ENCODE measurements at regions not wholly inside any gene's neighbourhood (a gene's known extent, or its start where the extent isn't known, plus 50 kb on each side); places are given as distances from the start of the nearest gene placed in this dataset.
"Not testable (repeated sequence)": the region's sequence is repeated elsewhere in the genome, so short reads cannot be mapped to it uniquely, and the experiment has no call there.

DNA sequence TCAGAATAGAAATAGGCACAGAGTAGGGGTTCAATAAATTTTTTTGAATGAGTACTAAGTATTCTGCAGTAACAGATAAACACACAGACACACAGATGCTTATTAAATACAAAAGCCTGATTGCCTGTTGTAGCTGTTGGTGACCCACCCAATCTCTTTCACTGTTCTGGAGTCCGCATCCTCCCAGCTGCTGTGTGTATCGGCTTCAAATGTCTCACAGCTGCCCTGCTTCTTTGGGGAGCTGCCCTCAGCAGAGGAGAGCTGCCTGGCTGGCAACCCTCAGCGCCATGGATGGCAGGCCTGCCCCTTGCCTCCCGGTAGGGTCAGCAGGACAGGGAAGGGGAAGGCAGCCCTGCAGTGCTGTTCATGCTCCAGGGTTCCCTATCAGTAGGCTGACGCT is 50.5 kb upstream of the PRNP start:
- DNase-seq: no peak

DNA sequence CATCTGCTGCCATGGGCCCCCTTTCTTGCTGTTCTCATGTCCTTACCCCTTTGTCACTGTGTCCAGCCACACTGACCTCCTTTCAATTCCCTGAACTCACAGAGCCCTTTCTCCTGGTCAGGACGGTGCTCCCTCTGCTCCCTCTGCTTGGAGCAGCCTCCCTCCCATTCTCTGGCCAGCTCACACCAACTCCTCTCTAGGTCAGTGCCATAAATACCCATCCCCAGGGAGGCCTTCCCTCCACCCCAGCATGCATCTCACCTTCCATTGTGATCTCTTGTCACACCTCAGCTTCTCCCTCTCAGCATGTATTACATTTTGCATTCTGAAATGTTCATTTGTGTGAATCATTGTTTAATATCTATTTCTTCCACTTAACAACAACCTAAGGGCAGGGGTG is 50.9 kb upstream of the PRNP start:
- no peak for DNase-seq

DNA sequence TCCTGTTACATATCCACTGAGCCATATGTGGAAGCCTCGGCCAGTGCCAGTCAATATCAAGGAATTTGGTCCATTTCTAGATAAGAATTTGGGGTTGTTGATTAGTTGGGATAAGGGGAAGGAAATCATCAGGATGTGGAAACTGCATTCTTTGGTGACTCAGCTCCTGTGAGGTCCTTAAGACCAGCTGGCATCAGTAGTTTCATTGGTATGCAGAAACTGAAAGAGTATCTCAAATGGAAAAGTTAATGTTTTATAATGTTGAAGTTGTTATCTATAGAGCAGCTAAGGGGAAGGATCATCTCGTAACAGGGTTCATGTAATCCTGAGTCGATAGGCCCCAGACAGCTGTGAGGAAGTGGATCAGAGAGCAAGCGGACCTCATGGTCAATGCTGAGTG is 52.5 kb upstream of the PRNP start:
- no peak for DNase-seq

DNA sequence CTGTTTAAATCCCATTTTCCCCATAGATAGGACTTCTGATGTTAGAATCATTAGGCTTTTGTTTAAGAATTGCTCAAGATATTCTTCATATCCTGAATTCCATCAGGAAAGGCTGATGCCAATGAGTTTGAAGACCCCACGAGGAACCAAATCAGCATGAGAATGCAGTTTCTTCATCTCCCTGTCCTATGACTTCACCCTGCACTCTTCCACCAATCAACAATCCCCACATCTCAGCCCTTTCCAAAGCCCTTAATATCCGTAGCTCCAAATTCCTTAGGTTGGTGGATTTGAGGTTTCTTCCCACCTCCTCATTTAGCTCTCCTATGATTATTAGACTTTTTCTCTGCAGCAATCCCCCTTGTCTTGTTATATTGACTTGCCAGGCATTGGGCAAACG is 52.9 kb upstream of the PRNP start:
- no peak for DNase-seq

DNA sequence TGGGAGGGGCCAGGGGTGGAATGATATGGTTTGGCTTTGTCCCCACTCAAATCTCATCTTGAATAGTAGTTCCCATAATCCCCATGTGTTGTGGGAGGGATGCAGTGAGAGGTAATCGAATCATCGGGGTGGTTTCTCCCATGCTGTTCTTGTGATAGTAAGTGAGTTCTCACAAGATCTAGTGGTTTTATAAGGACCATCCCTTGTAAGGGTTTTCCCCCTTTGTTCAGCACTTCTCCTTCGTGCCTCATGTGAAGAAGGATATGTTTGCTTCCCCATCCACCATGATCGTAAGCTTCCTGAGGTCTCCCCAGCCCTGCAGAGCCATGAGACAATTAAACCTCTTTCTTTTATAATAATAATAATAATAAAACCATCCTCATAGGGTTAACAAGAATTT is 53.4 kb upstream of the PRNP start:
- no peak for DNase-seq

DNA sequence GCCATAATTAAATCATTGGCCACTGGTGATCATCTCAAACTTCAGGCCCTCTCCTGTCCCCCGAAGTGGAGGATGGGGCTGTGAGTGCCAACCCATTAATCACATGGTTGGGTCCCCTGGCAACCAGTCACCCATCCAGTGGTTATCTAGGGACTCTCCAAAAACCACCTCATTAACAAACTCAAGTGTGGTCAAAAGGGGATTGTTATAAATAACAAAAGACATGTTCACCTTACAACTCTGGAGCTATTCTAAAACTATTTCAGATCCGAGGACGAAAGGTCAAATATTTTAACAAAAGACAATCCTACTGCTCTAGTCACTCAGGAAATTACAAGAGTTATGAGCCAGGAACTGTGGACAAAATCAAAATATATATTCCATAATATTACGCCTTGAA is 60.0 kb upstream of the PRNP start:
- no peak for DNase-seq

DNA sequence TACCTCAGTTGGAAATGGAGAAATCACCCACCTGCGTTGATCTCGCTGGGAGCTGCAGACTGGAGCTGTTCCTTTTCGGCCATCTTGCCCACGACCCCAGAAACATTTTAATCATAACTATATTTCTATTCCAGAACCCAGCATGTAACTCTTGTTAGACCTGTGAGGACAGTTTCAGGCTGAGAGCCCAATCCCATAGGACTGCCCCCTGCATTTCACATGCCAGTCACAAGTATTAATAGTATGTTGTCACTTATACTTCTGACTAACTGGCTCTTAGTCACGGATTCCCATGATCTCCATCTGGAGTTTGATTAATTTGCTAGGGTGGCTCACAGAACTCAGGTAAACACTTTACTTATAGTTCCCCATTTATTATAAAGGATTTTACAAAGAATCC is 60.6 kb upstream of the PRNP start:
- no peak for DNase-seq

DNA sequence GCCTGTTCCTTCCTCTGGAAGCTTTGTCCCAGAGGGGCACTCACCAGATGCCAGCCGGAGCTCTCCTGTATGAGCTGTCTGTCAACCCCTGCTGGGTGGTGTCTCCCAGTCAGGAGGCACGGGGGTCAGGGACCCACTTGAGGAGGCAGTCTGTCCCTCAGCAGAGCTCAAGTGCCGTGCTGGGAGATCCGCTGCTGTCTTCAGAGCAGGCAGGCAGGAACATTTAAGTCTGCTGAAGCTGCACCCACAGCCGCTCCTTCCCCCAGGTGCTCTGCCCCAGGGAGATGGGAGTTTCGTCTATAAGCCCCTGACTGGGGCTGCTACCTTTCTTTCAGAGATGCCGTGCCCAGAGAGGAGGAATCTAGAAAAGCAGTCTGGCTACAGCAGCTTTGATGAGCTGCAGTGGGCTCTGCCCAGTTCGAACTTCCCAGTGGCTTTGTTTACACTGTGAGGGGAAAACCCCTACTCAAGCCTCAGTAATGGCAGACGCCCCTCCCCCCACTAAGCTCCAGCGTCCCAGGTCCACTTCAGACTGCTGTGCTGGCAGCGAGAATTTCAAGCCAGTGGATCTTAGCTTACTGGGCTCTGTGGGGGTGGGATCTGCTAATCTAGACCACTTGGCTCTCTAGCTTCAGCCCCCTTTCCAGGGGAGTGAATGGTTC is 61.5 kb upstream of the PRNP start:
- not testable (repeated sequence) for DNase-seq

DNA sequence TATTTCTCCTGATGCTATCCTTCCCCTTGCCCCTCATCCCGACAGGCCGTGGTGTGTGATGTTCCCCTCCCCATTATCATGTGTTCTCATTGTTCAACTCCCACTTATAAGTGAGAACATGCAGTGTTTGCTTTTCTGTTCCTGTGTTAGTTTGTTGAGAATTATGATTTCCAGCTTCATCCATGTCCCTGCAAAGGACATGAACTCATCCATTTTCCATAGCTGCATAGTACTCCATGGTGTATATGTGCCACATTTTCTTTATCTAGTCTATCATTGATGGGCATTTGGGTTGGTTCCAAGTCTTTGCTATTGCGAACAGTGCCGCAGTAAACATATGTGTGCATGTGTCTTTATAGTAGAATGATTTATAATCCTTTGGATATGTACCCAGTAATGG is 67.1 kb upstream of the PRNP start:
- DNase-seq: not testable (repeated sequence)

DNA sequence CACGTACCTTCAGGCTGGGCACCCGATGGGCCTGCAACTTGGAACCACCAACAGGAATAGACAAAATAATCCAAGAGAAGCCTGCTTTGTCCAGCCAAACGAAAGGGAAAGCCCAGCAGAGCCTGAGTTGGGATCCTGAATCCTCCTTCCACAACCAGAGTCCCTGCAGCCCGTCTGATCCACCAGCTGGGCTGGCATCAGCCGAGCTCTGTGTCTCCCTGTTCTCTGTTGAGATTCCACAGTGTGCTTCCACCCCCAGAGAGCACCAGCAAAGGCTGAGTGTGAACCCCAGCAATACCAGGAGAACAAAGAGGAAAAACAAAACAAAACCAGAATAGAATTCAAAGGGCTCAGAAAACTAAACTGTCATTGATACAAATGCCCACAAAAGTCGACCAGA is 68.8 kb upstream of the PRNP start:
- DNase-seq: no peak

DNA sequence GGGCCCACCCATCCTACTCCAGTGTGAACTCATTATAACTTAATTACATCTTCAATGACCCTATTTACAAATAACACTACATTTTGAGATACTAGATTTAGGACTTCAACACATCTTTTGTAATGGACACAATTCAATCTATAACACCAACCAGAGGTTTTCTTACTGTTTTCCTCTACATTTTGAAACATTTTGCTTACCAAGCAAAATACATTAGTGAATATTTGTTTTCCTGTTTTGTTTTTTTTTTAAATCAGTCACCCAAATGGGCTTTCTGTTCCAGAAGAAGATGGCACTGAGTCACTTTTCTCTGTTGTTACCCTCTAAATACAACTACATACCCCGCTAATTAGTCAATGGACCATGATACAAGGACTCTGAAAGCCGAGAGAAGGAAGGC is 69.2 kb upstream of the PRNP start:
- DNase-seq: no peak

DNA sequence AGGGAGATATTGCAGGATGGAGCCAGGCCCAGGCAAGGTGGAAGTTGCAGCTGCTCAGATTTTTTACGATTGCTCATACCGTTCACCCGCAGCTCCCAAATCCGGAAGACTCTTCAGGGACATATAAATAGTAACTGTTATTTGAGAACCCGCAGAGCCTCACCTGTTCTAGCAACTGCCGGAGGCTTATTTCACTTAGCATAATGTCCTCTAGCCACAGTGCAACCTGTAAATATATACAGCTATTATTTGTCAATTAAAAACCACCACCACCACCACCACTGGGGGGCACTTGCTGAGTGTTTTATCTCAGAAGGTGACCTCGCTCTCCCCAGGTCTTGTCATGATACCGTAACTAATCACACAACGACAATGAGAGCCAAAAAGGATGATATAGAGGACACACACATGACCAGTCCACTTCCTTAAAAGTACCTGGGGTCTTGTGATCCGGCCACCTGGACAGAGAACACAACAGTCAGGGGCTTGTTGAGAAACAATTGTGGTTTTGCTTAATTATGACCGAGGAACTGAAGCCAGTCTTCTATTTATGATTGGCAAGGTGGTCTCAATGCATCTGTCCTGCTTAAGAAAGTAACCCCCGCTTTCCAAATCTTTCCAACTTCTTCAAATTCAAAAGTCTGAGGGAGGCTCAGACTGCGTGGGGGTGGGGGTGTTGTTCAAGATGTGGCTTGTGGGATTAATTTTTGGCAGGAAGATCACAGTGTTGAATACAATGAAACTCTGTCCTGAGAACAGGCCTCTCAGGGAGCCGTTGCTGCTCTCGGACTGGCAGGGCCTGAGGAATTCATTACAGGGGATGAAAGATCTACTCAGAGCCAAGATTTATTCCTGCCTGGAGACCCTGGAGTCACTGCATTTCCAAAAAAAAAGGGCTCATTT is 72.3 kb upstream of the PRNP start:
- DNase-seq: peak; percentile 79 to 82

DNA sequence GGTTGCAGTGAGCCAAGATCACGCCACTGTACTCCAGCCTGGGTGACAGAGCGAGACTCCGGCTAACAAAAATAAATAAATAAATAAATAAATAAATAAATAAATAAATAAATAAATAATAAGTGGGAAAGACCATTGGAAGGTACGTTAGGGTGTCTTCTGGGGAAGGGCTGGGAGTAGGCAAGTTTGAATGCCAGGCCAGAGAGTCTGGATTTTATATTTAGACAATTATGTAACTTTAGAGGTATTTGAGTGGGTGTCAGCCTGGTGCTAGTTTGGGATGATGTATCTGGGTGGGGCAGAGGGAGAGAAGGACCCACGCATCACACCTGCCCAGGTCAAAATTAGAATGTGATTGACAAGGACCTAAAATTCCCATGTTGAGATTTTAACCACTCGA is 73.1 kb upstream of the PRNP start:
- DNase-seq: no peak

DNA sequence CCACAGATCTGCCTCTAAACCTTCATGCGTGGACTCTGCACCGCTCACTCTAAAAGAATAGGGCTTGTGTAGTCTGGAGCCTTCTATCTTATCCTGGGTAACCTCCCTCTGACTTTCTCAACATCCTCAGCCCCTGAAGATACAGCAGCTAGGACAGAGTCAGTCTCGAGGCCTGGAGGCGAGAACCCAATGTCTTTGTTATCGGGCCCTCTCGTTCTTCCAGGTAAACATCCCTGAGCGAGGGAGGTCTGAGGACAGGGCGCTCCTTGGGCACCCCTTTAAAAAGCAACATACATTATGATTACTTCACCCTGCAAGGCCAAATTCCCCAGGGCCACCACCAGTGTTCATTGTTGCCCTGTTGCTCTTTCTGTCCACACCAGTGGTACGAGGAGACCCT is 75.4 kb upstream of the PRNP start:
- no peak for DNase-seq

DNA sequence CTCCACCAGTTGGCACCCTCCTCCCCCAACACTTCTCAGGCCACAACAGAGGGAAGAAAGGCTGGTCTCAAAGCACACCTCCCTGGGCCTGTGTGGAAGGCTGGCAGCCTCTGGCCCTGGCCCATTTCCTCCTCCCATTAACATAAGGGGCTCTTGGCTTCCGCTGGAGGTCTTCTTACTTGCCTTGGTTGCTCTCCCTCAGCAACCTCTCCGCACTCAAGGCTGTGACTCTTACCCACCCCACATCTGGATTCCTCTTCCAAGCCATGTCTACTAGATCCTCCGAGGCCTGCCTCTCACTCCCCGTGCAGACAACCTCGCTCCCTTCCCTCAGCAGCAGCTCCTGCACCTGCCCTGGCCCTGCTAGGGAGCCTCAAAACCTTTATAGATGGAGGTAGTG is 76.7 kb upstream of the PRNP start:
- DNase-seq: no peak

DNA sequence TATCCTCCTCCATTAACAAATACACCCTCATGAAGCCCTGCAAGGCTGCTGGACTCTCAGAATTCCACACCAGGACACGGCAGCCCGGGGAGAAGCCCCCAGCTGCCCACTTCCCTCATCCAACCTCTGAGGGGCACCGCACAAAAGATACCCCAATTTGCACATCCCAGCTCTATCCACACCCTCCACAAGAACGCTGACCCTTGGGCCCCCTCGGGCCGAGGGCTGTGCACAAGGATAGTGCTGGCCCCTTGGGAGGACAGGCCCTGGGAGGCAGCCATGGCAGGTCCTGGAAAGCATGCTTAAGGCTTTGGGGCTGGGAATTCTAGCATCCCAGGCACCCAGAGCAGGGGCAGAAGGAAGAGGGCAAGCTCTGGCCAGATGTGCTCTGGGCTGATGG is 77.4 kb upstream of the PRNP start:
- DNase-seq: no peak

DNA sequence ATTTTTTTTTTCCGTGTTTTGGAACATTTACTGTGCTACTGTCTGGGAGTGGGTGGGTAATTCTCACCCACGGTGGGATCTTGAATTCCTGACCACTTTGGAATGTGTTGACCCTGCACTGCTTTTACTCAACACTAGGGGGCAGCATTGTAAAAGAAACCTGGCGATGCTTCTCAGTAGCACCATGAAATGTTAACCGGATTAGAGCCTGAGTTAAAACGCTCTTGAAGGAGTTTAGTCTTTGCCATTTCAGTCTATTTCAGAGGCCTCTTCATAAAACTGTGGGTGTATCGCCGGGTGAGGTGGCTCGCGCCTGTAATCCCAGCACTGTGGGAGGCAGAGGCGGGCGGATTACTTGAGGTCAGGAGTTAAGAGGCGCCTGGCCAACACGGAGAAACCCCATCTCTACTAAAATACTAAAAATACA is 79.0 kb upstream of the PRNP start:
- peak; percentile 43 to 67 for DNase-seq

DNA sequence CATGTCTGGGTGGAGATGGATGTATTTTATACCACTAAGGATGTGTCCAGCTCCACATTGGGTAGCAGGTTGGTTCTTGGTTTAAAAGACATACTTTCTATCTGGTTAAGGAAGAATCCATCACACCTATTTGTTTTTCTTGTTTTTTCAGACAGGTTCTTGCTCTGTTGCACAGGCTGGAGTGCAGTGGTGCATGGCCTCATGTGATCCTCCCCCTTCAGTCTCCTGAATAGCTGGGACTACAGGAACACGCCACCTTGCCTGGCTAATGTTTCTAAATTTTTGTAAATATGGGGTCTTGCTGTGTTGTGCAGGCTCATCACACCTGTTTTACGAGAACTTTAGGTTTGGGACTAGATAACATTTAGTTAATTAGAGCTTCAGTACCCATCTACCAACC is 80.2 kb upstream of the PRNP start:
- DNase-seq: no peak

DNA sequence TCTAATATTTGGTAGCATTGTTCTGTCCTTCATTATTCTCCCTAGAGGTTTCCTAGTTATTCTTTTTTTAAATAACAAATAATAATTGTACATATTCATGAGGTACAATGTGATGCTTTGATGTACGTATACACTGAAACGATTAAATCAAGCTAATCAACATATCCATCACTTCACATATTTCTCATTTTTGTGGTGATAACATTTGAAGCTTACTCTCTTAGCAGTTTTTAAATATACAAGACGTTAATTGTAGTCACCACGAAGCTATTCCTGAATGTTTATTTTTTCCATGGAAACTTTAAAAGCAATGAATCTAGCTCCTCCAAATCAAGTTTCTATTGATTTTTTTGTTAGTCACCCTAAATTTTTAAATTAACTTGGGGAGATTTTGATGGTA is 81.1 kb upstream of the PRNP start:
- no peak for DNase-seq

DNA sequence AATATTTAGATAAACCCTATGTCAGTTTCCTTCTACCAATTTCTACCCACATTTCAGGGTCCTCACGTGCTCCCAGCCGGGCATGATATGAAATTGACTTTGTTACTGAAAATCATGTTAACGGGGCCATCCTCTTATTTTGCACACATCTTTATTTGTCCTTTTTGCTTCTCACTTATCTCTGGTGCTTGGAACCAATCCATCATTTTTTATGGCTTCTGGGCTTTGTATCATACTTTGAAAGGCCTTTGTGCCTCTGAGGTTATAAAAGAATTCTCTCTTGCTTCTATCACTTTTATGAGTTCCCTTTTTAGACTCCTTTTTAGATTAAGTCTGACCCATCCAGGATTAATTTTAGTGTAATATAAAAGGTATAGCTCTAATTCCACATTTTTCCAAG is 81.7 kb upstream of the PRNP start:
- DNase-seq: no peak

DNA sequence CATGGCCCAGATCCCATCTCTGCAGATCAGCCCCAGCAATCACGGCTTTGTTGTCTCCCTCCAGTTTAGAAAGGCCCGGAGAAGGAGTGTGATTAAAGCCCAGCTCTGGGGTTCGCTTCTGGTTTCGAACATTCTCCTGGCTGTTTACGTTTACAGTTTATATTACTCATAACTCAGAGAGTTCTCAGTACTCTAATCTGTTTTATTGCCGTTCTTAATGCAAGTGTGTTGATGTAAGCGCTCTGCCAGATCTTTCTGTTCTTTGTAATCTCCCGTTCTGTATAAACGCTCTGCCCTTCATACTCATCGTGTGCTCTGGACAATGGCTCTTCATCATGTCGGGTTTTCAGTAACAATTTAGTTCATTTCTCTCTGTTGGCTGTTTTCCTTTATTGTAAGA is 82.5 kb upstream of the PRNP start:
- no peak for DNase-seq

DNA sequence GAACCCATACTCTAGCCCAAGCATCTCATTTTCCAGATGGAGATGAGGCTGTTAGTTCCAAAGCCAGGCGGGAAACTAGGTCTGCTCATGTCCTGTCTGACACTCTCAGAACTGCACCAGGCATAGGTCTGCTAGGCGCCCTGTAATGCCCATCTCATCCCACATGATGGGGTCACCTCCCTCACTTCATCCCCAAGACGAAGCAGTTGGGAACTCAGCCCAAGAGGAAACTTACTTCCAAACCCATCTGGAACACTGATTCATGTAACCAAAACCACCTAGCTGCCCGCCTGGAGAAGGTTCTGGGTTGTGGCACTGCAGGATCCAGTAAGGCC is 84.0 kb upstream of the PRNP start:
- DNase-seq: no peak

DNA sequence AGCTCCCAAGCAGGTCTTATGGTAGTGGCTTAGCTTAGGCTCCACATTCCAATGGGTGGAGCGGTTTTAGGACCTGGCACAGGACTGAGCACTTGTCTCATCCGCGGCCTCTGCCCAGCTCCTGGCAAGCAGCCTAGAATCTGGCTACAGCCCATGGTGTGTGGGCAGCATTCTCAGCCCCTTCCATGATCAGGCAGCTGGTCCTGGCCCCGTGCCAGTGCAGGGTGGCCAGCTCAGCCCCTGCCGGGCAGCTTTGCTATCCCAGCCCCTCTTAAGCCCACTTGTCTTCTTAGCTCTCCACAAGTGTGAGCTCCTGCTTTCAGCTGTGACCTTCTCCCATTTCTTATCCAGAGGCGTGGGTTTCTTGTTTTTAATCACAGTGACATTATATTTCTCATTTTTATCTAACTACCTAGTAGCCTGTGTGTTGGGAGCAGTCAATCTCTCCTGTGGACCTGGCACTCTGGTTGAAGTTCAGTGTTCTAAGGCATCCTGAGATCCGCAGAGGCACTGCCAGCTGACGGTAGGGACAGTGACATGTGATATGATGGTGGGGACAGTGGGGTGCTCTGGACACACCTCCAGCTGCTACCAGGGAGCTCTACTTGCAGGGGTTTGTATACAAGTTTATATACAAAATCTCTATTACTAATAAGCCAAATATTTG is 84.5 kb upstream of the PRNP start:
- DNase-seq: no peak

DNA sequence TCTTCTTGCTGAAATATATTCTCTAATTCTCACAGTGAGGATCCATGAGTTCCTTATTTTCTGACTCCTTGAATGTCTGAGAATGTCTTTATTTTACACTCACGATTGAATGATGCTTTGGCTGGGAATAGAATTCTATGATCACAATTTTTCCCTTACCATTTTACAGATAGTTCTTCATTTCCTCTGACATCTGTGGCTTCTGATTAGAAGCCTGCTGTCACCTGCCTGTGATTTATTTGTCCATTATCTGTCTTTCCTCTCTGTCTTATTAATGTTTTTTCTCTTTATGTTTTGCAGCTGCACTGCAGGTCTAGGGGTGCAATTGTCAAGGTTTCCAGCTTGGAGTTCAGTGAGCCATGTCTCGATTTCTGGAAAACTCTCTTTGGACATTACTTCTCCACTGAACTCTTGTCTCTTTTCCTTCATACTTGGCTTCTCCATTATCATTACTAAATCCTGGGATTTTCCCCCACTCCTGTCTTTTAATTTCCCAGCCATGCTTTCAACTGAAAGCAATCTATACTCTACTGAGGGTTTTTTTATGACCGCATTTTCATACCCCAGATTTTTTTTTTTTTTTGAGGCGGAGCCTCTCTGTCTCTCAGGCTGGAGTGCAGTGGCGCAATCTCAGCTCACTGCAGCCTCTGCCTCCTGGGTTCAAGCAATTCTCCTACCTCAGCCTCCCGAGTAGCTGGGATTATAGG is 85.8 kb upstream of the PRNP start:
- no peak for DNase-seq

All from activated CD4-positive, alpha-beta T cell treated with anti-CD3 and anti-CD28 coated beads for 4 hours (primary cell).